GM03348 (cell line): ENCODE measurements at regions not wholly inside any gene's neighbourhood (a gene's known extent, or its start where the extent isn't known, plus 50 kb on each side); places are given as distances from the start of the nearest gene placed in this dataset.

Source experiments
- DNase-seq: peaks from one replicate; pipeline ENCODE4 v3.0.0; 2012; ENCODE audit warnings: low spot score

GRCh38 chr13:108156749-108157148 is 58.6 kb downstream of the LIG4 start:
- DNase-seq = no peak

- DNase-seq = peak; percentile 55
Observed at GRCh38 chr13:108155185-108156106, 59.9 kb downstream of the LIG4 start.

- no peak for DNase-seq
Observed at GRCh38 chr13:108154421-108154858, 60.9 kb downstream of the LIG4 start.

- DNase-seq = no peak
Observed at GRCh38 chr13:108146642-108147041, 68.7 kb downstream of the LIG4 start.

GRCh38 chr13:108142702-108143436 is 72.5 kb downstream of the LIG4 start:
- DNase-seq = no peak

- DNase-seq = no peak
Observed at GRCh38 chr13:108137176-108137575, 78.2 kb downstream of the LIG4 start.

GRCh38 chr13:108127406-108127805 is 87.9 kb downstream of the LIG4 start:
- no peak for DNase-seq

- DNase-seq = no peak
Observed at GRCh38 chr13:108126056-108126455, 89.3 kb downstream of the LIG4 start.

- no peak for DNase-seq
Observed at GRCh38 chr13:108121406-108121805, 93.9 kb downstream of the LIG4 start.

GRCh38 chr13:108120856-108121255 is 94.5 kb downstream of the LIG4 start:
- no peak for DNase-seq

GRCh38 chr13:108120302-108120701 is 95.0 kb downstream of the LIG4 start:
- no peak for DNase-seq

- DNase-seq = no peak
Observed at GRCh38 chr13:108115738-108116137, 99.6 kb downstream of the LIG4 start.

- no peak for DNase-seq
Observed at GRCh38 chr13:108113407-108113806, 101.9 kb downstream of the LIG4 start.

- no peak for DNase-seq
Observed at GRCh38 chr13:108104736-108105135, 110.6 kb downstream of the LIG4 start.

- DNase-seq = no peak
Observed at GRCh38 chr13:108102771-108103170, 112.6 kb downstream of the LIG4 start.

GRCh38 chr13:108096301-108096915 is 118.9 kb downstream of the LIG4 start:
- DNase-seq = no peak

- no peak for DNase-seq
Observed at GRCh38 chr13:108095036-108095435, 120.3 kb downstream of the LIG4 start.

GRCh38 chr13:108093616-108094015 is 121.7 kb downstream of the LIG4 start:
- no peak for DNase-seq

GRCh38 chr13:108087810-108088209 is 127.5 kb downstream of the LIG4 start:
- DNase-seq = no peak

GRCh38 chr13:108086678-108087077 is 128.7 kb downstream of the LIG4 start:
- no peak for DNase-seq

GRCh38 chr13:108084840-108085239 is 130.5 kb downstream of the LIG4 start:
- no peak for DNase-seq

- DNase-seq = no peak
Observed at GRCh38 chr13:108083056-108083455, 132.3 kb downstream of the LIG4 start.

GRCh38 chr13:108082481-108082880 is 132.9 kb downstream of the LIG4 start:
- DNase-seq = no peak
